HepG2 (cell line): ENCODE measurements at regions not wholly inside any gene's neighbourhood (a gene's known extent, or its start where the extent isn't known, plus 50 kb on each side); places are given as distances from the start of the nearest gene placed in this dataset.

Experiments
- ATAC-seq: fragments of 200-7000 bp; cut with Tn5 transposase; 3 replicates; pipeline ENCODE4 v1.9.1; 2020; ENCODE audit warnings: mild to moderate bottlenecking, moderate library complexity
- BruUV-seq: library from RNA; stranded (reverse); fragments of 400-500 nt; replicated peaks from 2 replicates; lab custom pipeline; 2021; lab: Mats Ljungman, UMichigan
- CTCF ChIA-PET: fragments of 300-600 bp; formaldehyde crosslinking; extraction: SDS; loops from one replicate; lab custom pipeline; 2021; ENCODE audit warnings: low total read pairs, inconsistent platforms, low intra/inter-chr PET ratio; lab: Yijun Ruan, JAX
- POLR2A ChIA-PET: fragments of 350-600 bp; sonication (Branson Sonifier 250); formaldehyde crosslinking; loops from one replicate; lab custom pipeline; 2020; ENCODE audit warnings: antibody characterized with exemption, inconsistent platforms; lab: Yijun Ruan, JAX
- DNase-seq: peaks from one replicate; pipeline ENCODE4 v3.0.0-alpha.2; 2015; ENCODE audit warnings: low spot score
- FAIRE-seq: peaks from 3 replicates; lab custom pipeline; 2011; peaks lifted over from hg19 to GRCh38; lab: Jason Lieb, UNC
- H2AFZ ChIP-seq: one replicate; pipeline ENCODE4 v1.6.1; 2011; ENCODE audit warnings: low read length, inconsistent platforms
- H3K27ac ChIP-seq: fragments of 300-600 bp; 3 replicates; pipeline ENCODE4 v1.8.0; 2011; ENCODE audit warnings: mixed run types, mild to moderate bottlenecking, mixed read lengths, low read length, inconsistent platforms; ENCODE audit not compliant: insufficient read depth; ENCODE audit errors: extremely low read length
- H3K27me3 ChIP-seq, 2 experiments: fragments of 200-600 bp in 1 of 2; 2 replicates in 1 of 2; 3 replicates in 1 of 2; pipeline versions ENCODE4 v1.6.0 to v1.8.0; 2011; ENCODE audit warnings: low read length in 2 of 2, mild to moderate bottlenecking in 2 of 2, moderate library complexity in 2 of 2, inconsistent platforms in 1 of 2; ENCODE audit not compliant: insufficient read depth in 2 of 2, control insufficient read depth in 1 of 2
- H3K36me3 ChIP-seq, 2 experiments: fragments of 200-600 bp in 1 of 2; replicated peaks in 1 of 2; 2 replicates in 1 of 2; 3 replicates in 1 of 2; pipeline versions ENCODE4 v1.5.1 to v1.8.0; 2011; ENCODE audit warnings: low read length in 2 of 2, inconsistent platforms in 1 of 2; ENCODE audit not compliant: insufficient read depth in 2 of 2, control insufficient read depth in 1 of 2
- H3K4me1 ChIP-seq: 2 replicates; pipeline ENCODE4 v1.5.1; 2012; ENCODE audit warnings: low read length, inconsistent platforms; ENCODE audit not compliant: insufficient read depth
- H3K4me2 ChIP-seq: 2 replicates; pipeline ENCODE4 v1.6.0; 2011; ENCODE audit warnings: low read depth, low read length, inconsistent platforms
- H3K4me3 ChIP-seq, 3 experiments: fragments of 200-600 bp in 1 of 3; sonication (generic), shearing (Covaris generic) in 1 of 3; replicated peaks in 1 of 3; 2 replicates each; pipeline ENCODE4 v1.5.1; 2011 to 2016; ENCODE audit warnings: low read length in 3 of 3, inconsistent platforms in 2 of 3, low read depth in 2 of 3, mild to moderate bottlenecking in 2 of 3, control low read depth in 1 of 3, mixed read lengths in 1 of 3; ENCODE audit not compliant: insufficient read depth in 1 of 3
- H3K79me2 ChIP-seq: one replicate; pipeline ENCODE4 v1.6.1; 2011; ENCODE audit warnings: low read length, inconsistent platforms; ENCODE audit not compliant: insufficient read depth
- H3K9ac ChIP-seq: 2 replicates; pipeline ENCODE4 v1.6.0; 2011; ENCODE audit warnings: mild to moderate bottlenecking, low read depth, low read length, inconsistent platforms; ENCODE audit not compliant: insufficient read depth
- H3K9me3 ChIP-seq: 2 replicates; pipeline ENCODE4 v1.5.1; 2012; ENCODE audit warnings: mild to moderate bottlenecking, low read length
- H4K20me1 ChIP-seq: 2 replicates; pipeline ENCODE4 v1.6.0; 2011; ENCODE audit warnings: inconsistent platforms, mild to moderate bottlenecking, low read length, moderate library complexity; ENCODE audit not compliant: insufficient read depth
- HMG20A ChIP-seq: IDR thresholded peaks from 2 replicates; pipeline ENCODE4 v1.6.1; 2016; ENCODE audit warnings: borderline replicate concordance
- IRF2 ChIP-seq: IDR thresholded peaks from 2 replicates; pipeline ENCODE4 v1.6.1; 2018; ENCODE audit warnings: missing genetic modification reagents, missing compliant biosample characterization
- JUNB ChIP-seq: sonication (generic); formaldehyde crosslinking; IDR thresholded peaks from 2 replicates; pipeline ENCODE4 v1.8.0; 2022; ENCODE audit warnings: missing genetic modification reagents, mild to moderate bottlenecking, borderline replicate concordance
- NFYB ChIP-seq: sonication (generic); formaldehyde crosslinking; IDR thresholded peaks from 2 replicates; pipeline ENCODE4 v1.4.0; 2020; ENCODE audit warnings: missing genetic modification reagents
- SALL2 ChIP-seq: sonication (generic); formaldehyde crosslinking; IDR thresholded peaks from 2 replicates; pipeline ENCODE4 v1.8.1; 2023; ENCODE audit warnings: mild to moderate bottlenecking, missing genetic modification reagents, inconsistent platforms
- TCF7L2 ChIP-seq: IDR thresholded peaks from 2 replicates; pipeline ENCODE4 v1.6.1; 2011; ENCODE audit warnings: mild to moderate bottlenecking, low read depth, low read length, moderate library complexity
- TEAD2 ChIP-seq: sonication (generic); formaldehyde crosslinking; IDR thresholded peaks from 2 replicates; pipeline ENCODE4 v1.9.0; 2021; ENCODE audit warnings: missing genetic modification reagents
- ZBTB20 ChIP-seq: sonication (generic); formaldehyde crosslinking; IDR thresholded peaks from 2 replicates; pipeline ENCODE4 v1.8.1; 2023; ENCODE audit warnings: missing genetic modification reagents, low read depth, mild to moderate bottlenecking, borderline replicate concordance
- ZMYM4 ChIP-seq: sonication (generic); formaldehyde crosslinking; IDR thresholded peaks from 2 replicates; pipeline ENCODE4 v1.8.1; 2023; ENCODE audit warnings: mild to moderate bottlenecking, missing genetic modification reagents
- ZNF556 ChIP-seq: sonication (generic); formaldehyde crosslinking; IDR thresholded peaks from 2 replicates; pipeline ENCODE4 v1.4.0; 2020; ENCODE audit warnings: mild to moderate bottlenecking, missing genetic modification reagents, borderline replicate concordance
- ZNF616 ChIP-seq: sonication (generic); formaldehyde crosslinking; IDR thresholded peaks from 2 replicates; pipeline ENCODE4 v1.5.0; 2020; ENCODE audit warnings: low read depth, mild to moderate bottlenecking, missing genetic modification reagents
- WGBS: methylation state at CpG from one replicate; pipeline ENCODE4 v1.1.6; 2017; ENCODE audit warnings: low lambda C conversion rate; 5-methylcytosine and 5-hydroxymethylcytosine counted together
- in situ Hi-C: cut with HindIII; loops from 2 replicates; pipeline ENCODE4 v1.10.0; 2017; ENCODE audit warnings: low pct_unique_long_range_greater_than_20kb; ENCODE audit not compliant: extremely low pct_ligation_motif_present
- intact Hi-C: fragments of 100-400 bp; cut with micrococcal nuclease; formaldehyde crosslinking; loops from one replicate; pipeline ENCODE4 v1.10.0; 2022; ENCODE audit not compliant: unreplicated experiment
- TF ChIP-seq, protein P1 (sequence below): sonication (generic); formaldehyde crosslinking; IDR thresholded peaks from 2 replicates; pipeline ENCODE4 v1.5.1; 2020; ENCODE audit warnings: missing genetic modification reagents, mild to moderate bottlenecking, borderline replicate concordance

GRCh38 chr10:3293581-3294431, 121.2 kb upstream of the PITRM1 start:
- H3K4me2 ChIP-seq, result no peak overlapping the region
- no peak for DNase-seq
- no peak overlapping the region for H3K4me3 ChIP-seq
- in situ Hi-C loops, result no loop called here
- ATAC-seq, result no peak
- H3K27me3 ChIP-seq, result peaks cover 0 to 38% of the 10 kb centered on the region in 2 experiments; a peak in 4 of 5 replicates
- no peaks in the 10 kb centered on the region for H4K20me1 ChIP-seq
- 0 out of 2 replicates have a peak, but pooled peaks cover 6% of the 10 kb centered on the region for H3K4me1 ChIP-seq
- no peak overlapping the region for H3K9ac ChIP-seq
- no peak for TF ChIP-seq NFYB (CRISPR knock-in tag)
- TF ChIP-seq, protein P1, sequence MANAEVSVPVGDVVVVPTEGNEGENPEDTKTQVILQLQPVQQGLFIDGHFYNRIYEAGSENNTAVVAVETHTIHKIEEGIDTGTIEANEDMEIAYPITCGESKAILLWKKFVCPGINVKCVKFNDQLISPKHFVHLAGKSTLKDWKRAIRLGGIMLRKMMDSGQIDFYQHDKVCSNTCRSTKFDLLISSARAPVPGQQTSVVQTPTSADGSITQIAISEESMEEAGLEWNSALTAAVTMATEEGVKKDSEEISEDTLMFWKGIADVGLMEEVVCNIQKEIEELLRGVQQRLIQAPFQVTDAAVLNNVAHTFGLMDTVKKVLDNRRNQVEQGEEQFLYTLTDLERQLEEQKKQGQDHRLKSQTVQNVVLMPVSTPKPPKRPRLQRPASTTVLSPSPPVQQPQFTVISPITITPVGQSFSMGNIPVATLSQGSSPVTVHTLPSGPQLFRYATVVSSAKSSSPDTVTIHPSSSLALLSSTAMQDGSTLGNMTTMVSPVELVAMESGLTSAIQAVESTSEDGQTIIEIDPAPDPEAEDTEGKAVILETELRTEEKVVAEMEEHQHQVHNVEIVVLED, result no peak
- no peak for TF ChIP-seq ZMYM4
- no peak for TF ChIP-seq ZBTB20 (CRISPR knock-in tag)
- TF ChIP-seq TCF7L2, result no peak
- no peak for TF ChIP-seq ZNF556 (CRISPR knock-in tag)
- no peak for TF ChIP-seq ZNF616 (CRISPR knock-in tag)
- TF ChIP-seq TEAD2, result no peak
- TF ChIP-seq IRF2, result no peak
- TF ChIP-seq HMG20A (CRISPR knock-in tag), result no peak
- no peak for TF ChIP-seq JUNB
- no peak for TF ChIP-seq SALL2 (CRISPR knock-in tag)
- TF ChIP-seq, all 625 proteins: peak for 0
- no peak for FAIRE-seq
- no peak overlapping the region for H3K27ac ChIP-seq
- H2AFZ ChIP-seq, result no peak overlapping the region
- ChIA-PET CTCF (no interaction called here), POLR2A (no interaction called here)
- WGBS, result 24% methylated on average over 16 of the region's 19 CpGs
- H3K36me3 ChIP-seq, result no peaks in the 10 kb centered on the region
- H3K9me3 ChIP-seq, result no peaks in the 10 kb centered on the region
- intact Hi-C loops, result no loop called here
- no TSS peak for BruUV-seq
- H3K79me2 ChIP-seq, result no peaks in the 10 kb centered on the region
